ENCODE measurements at regions not wholly inside any gene's neighbourhood (a gene's known extent, or its start where the extent isn't known, plus 50 kb on each side); places are given as distances from the start of the nearest gene placed in this dataset.

- no peak overlapping the region for H3K4me3 ChIP-seq (ENCODE audit: low read length)
- TF ChIP-seq CTCF (conservative IDR thresholded peaks at IDR 0.05; ENCODE audit: low read length), result no peak
- no peak for DNase-seq (ENCODE audit: low read depth)
Observed at GRCh38 chr2:126832014-126832413, 66.7 kb upstream of the TEX51 start.

GRCh38 chr2:126832757-126833156 lies 65.9 kb upstream of the TEX51 start:
- TF ChIP-seq CTCF (conservative IDR thresholded peaks at IDR 0.05; ENCODE audit: low read length), result no peak
- no peak for DNase-seq (ENCODE audit: low read depth)

GRCh38 chr2:126834006-126834659 lies 64.6 kb upstream of the TEX51 start:
- H3K4me3 ChIP-seq (ENCODE audit: low read length), result no peak overlapping the region
- no peak for TF ChIP-seq CTCF (conservative IDR thresholded peaks at IDR 0.05; ENCODE audit: low read length)
- no peak for DNase-seq (ENCODE audit: low read depth)

More at GRCh38 chr2:126832757-126833156, 65.9 kb upstream of the TEX51 start:
- H3K4me3 ChIP-seq (ENCODE audit: low read length), result no peak overlapping the region

GRCh38 chr2:126835261-126835660 lies 63.4 kb upstream of the TEX51 start:
- no peak for DNase-seq (ENCODE audit: low read depth)
- no peak for TF ChIP-seq CTCF (conservative IDR thresholded peaks at IDR 0.05; ENCODE audit: low read length)
- H3K4me3 ChIP-seq (ENCODE audit: low read length), result no peak overlapping the region

- no peak for DNase-seq (ENCODE audit: low read depth)
- no peak overlapping the region for H3K4me3 ChIP-seq (ENCODE audit: low read length)
- no peak for TF ChIP-seq CTCF (conservative IDR thresholded peaks at IDR 0.05; ENCODE audit: low read length)
Observed at GRCh38 chr2:126835831-126836230, 62.9 kb upstream of the TEX51 start.

GRCh38 chr2:126836761-126837679 lies 61.7 kb upstream of the TEX51 start:
- no peak for TF ChIP-seq CTCF (conservative IDR thresholded peaks at IDR 0.05; ENCODE audit: low read length)
- no peak for DNase-seq (ENCODE audit: low read depth)
- no peak overlapping the region for H3K4me3 ChIP-seq (ENCODE audit: low read length)
